A673 (cell line): ENCODE measurements at regions not wholly inside any gene's neighbourhood (a gene's known extent, or its start where the extent isn't known, plus 50 kb on each side); places are given as distances from the start of the nearest gene placed in this dataset.
"Not testable (repeated sequence)": the region's sequence is repeated elsewhere in the genome, so short reads cannot be mapped to it uniquely, and the experiment has no call there.

Source experiments
- BruUV-seq: library from RNA; stranded (reverse); fragments of 400-500 nt; replicated peaks from 2 replicates; lab custom pipeline; 2021; lab: Mats Ljungman, UMichigan
- CTCF ChIA-PET: fragments of 300-600 bp; sonication (Branson Sonifier 250); formaldehyde crosslinking; loops from one replicate; lab custom pipeline; 2022; ENCODE audit warnings: antibody characterized with exemption; lab: Charles Lee
- POLR2A ChIA-PET: fragments of 300-600 bp; sonication (Branson Sonifier 250); formaldehyde crosslinking; loops from one replicate; lab custom pipeline; 2022; ENCODE audit warnings: antibody characterized with exemption; ENCODE audit not compliant: low non-redundant PET; lab: Charles Lee
- DNase-seq: peaks from one replicate; pipeline ENCODE4 v3.0.0-alpha.2; 2015; ENCODE audit warnings: low spot score
- H3K27ac ChIP-seq: fragments of 200-600 bp; sonication (generic); 2 replicates; pipeline ENCODE4 v1.5.1; 2016; ENCODE audit warnings: mixed run types, low read depth, mild to moderate bottlenecking, mixed read lengths, antibody characterized with exemption, low read length; ENCODE audit not compliant: poor library complexity, severe bottlenecking
- H3K27me3 ChIP-seq: fragments of 200-600 bp; sonication (generic); replicated peaks from 2 replicates; pipeline ENCODE4 v1.6.1; 2017; ENCODE audit warnings: mixed run types, low read depth, mild to moderate bottlenecking, mixed read lengths, antibody characterized with exemption, low read length; ENCODE audit not compliant: insufficient read depth, poor library complexity
- H3K36me3 ChIP-seq: fragments of 200-600 bp; sonication (generic); 2 replicates; pipeline ENCODE4 v1.6.1; 2016; ENCODE audit warnings: mixed run types, mild to moderate bottlenecking, mixed read lengths, antibody characterized with exemption, low read length; ENCODE audit not compliant: insufficient read depth, poor library complexity, severe bottlenecking
- H3K4me1 ChIP-seq: fragments of 200-600 bp; sonication (generic); 2 replicates; pipeline ENCODE4 v1.6.1; 2017; ENCODE audit warnings: mixed run types, mild to moderate bottlenecking, mixed read lengths, antibody characterized with exemption, low read length; ENCODE audit not compliant: insufficient read depth, poor library complexity, severe bottlenecking
- H3K4me3 ChIP-seq: fragments of 200-600 bp; sonication (generic); 2 replicates; pipeline ENCODE4 v1.5.1; 2016; ENCODE audit warnings: low read depth, mixed run types, mild to moderate bottlenecking, mixed read lengths, low read length; ENCODE audit not compliant: poor library complexity, severe bottlenecking
- H3K9me3 ChIP-seq: fragments of 200-600 bp; sonication (generic); 2 replicates; pipeline ENCODE4 v1.6.1; 2016; ENCODE audit warnings: mixed run types, low read depth, mild to moderate bottlenecking, mixed read lengths, antibody characterized with exemption, low read length; ENCODE audit not compliant: poor library complexity, severe bottlenecking
- CTCF ChIP-seq: fragments of 300-800, 200-600 bp; sonication (generic); conservative IDR thresholded peaks from 2 replicates; pipeline ENCODE4 v1.5.1; 2017; ENCODE audit warnings: low read depth, mild to moderate bottlenecking, antibody characterized with exemption, low read length, moderate library complexity, mixed read lengths
- EZH2 ChIP-seq: fragments of 200-600 bp; sonication (generic); IDR thresholded peaks from 2 replicates; pipeline ENCODE4 v1.6.1; 2017; ENCODE audit warnings: borderline replicate concordance, low read depth, mild to moderate bottlenecking, mixed read lengths, antibody characterized with exemption, low read length; ENCODE audit not compliant: poor library complexity, severe bottlenecking
- intact Hi-C: fragments of 100-400 bp; cut with micrococcal nuclease; formaldehyde crosslinking; loops from one replicate; pipeline ENCODE4 v1.10.0; 2022; ENCODE audit not compliant: unreplicated experiment

DNA sequence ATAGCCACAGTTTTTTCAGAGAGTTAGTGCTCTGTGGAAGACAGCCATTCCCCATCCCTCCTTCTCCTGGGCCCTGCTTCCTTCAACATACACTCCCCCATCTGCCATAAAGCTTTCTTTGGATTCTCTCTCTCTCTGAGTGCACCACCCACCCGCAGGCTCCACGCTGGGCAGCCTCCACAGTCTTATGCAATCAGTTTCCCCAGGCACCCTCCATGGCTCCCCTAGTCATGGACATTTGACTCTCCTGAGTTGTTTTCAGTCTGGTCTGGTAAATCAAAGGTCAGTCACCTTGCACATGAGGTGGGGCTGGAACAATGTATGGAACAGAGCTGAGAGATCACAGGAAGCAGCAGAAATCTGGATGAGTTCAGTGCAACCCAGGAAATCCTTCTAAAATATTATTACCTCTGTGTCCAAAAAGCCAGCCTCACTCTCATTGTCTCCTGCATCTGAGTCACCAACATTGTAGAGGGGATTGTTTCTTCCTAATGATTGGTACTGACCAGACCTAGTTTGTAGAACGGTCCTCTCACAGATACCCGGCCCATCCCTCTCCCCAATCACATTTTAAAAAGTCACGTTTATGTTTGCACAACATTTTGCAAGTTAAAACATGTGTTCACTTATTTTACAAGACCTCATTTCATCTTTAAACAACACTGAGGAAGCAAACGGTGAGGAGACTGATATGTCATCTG is 70.1 kb downstream of the CYCS start:
- Histone ChIP-seq H3K4me3 (no peak overlapping the region), H3K4me1 (no peaks in the 10 kb centered on the region), H3K36me3 (no peaks in the 10 kb centered on the region), H3K27me3 (no peaks in the 10 kb centered on the region), H3K27ac (no peak overlapping the region), H3K9me3 (no peaks in the 10 kb centered on the region)
- CTCF ChIA-PET: no interaction called here
- TF ChIP-seq CTCF: no peak
- TF ChIP-seq EZH2: no peak
- no peak for DNase-seq
- intact Hi-C loops: no loop called here
- no TSS peak for BruUV-seq
- POLR2A ChIA-PET: interaction anchor here (0.5 kb wide), 1 partner anchor 38 kb away, joined by 3 read pairs; no protein-coding TSS in a partner anchor

- Histone ChIP-seq H3K9me3 (no peaks in the 10 kb centered on the region), H3K4me1 (no peaks in the 10 kb centered on the region), H3K4me3 (no peak overlapping the region), H3K36me3 (no peaks in the 10 kb centered on the region), H3K27ac (no peak overlapping the region), H3K27me3 (no peaks in the 10 kb centered on the region)
- ChIA-PET CTCF (no interaction called here), POLR2A (no interaction called here)
- no TSS peak for BruUV-seq
- TF ChIP-seq EZH2 (no peak), CTCF (no peak)
- no peak for DNase-seq
- intact Hi-C loops: no loop called here
These were observed 70.2 kb upstream of the OSBPL3 start for GRCh38 chr7:25050223-25050622.

- Histone ChIP-seq H3K36me3 (no peaks in the 10 kb centered on the region), H3K27ac (no peak overlapping the region), H3K27me3 (no peaks in the 10 kb centered on the region), H3K4me3 (no peak overlapping the region), H3K4me1 (no peaks in the 10 kb centered on the region), H3K9me3 (no peaks in the 10 kb centered on the region)
- TF ChIP-seq EZH2: no peak
- TF ChIP-seq CTCF: no peak
- ChIA-PET POLR2A (no interaction called here), CTCF (no interaction called here)
- BruUV-seq: no TSS peak
- DNase-seq: no peak
- intact Hi-C loops: no loop called here
These were observed 68.5 kb upstream of the OSBPL3 start for GRCh38 chr7:25048444-25048834.

DNA sequence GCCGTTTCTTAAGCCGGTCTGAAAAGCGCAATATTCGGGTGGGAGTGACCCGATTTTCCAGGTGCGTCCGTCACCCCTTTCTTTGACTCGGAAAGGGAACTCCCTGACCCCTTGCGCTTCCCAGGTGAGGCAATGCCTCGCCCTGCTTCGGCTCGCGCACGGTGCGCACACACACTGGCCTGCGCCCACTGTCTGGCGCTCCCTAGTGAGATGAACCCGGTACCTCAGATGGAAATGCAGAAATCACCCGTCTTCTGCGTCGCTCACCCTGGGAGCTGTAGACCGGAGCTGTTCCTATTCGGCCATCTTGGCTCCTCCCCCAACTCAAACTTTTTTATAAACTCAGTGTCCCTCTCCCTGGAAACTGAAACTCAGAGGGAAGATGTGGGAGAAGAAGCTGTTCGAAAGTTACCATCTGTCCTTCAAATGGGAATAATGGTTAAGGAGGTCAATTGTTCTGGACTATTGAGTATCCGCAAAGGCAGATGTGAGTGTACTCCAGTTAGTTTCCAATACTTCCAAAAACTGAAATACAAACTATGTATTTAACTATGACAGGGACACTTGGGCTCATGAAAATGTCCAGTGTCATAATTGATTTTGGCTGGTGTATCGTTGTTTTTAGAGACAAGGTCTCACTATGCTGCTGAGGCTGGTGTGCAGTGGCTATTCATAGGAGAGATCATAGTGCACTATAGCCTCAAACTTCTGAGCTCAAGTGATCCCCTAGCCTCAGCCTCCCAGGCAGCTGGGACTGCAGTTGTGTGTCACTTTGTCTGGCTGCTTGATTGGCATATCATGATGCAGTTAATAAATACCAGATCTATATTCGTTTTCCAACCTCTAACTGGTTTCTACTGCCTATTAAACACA is 67.8 kb upstream of the OSBPL3 start:
- H3K9me3 ChIP-seq, BruUV-seq, H3K36me3 ChIP-seq, H3K27me3 ChIP-seq, POLR2A ChIA-PET, H3K27ac ChIP-seq, H3K4me1 ChIP-seq, CTCF ChIA-PET, H3K4me3 ChIP-seq, DNase-seq, intact Hi-C loops: not testable (repeated sequence)
